WERI-Rb-1 (cell line): ENCODE measurements at regions not wholly inside any gene's neighbourhood (a gene's known extent, or its start where the extent isn't known, plus 50 kb on each side); places are given as distances from the start of the nearest gene placed in this dataset.
"Not testable (repeated sequence)": the region's sequence is repeated elsewhere in the genome, so short reads cannot be mapped to it uniquely, and the experiment has no call there.

Source experiments
- DNase-seq: peaks from one replicate; pipeline ENCODE4 v3.0.0-alpha.2; 2020
- H3K27ac ChIP-seq: fragments of 250-450 bp; sonication (Bioruptor Pico); 2 replicates; pipeline ENCODE4 v1.5.1; 2020; ENCODE audit warnings: mild to moderate bottlenecking, moderate library complexity
- H3K27me3 ChIP-seq: fragments of 250-450 bp; sonication (Bioruptor Pico); 2 replicates; pipeline ENCODE4 v1.5.1; 2021; ENCODE audit warnings: mild to moderate bottlenecking, low read depth, moderate library complexity; ENCODE audit not compliant: insufficient read depth, severe bottlenecking
- H3K36me3 ChIP-seq: fragments of 250-450 bp; sonication (Bioruptor Pico); 2 replicates; pipeline ENCODE4 v1.5.1; 2020; ENCODE audit warnings: mild to moderate bottlenecking, moderate library complexity
- H3K4me3 ChIP-seq: 2 replicates; pipeline ENCODE4 v1.5.1; 2011; ENCODE audit warnings: low read depth, mild to moderate bottlenecking, control low read depth, low read length
- H3K9me3 ChIP-seq: fragments of 250-450 bp; sonication (Bioruptor Pico); 2 replicates; pipeline ENCODE4 v1.5.1; 2021; ENCODE audit warnings: mild to moderate bottlenecking, moderate library complexity; ENCODE audit not compliant: severe bottlenecking
- CTCF ChIP-seq: IDR thresholded peaks from 2 replicates; pipeline ENCODE4 v1.5.1; 2011; ENCODE audit warnings: low read depth, mild to moderate bottlenecking, control low read depth, inconsistent platforms, low read length

GRCh38 chr22:23499845-23500500 lies 80.1 kb downstream of the IGLL1 start:
- DNase-seq, result no peak
- Histone ChIP-seq H3K27me3 (no peaks in the 10 kb centered on the region), H3K9me3 (no peaks in the 10 kb centered on the region), H3K4me3 (no peak overlapping the region), H3K36me3 (no peaks in the 10 kb centered on the region), H3K27ac (no peak overlapping the region)
- no peak for TF ChIP-seq CTCF

GRCh38 chr22:23498811-23499798 lies 81.0 kb downstream of the IGLL1 start:
- Histone ChIP-seq H3K4me3 (no peak overlapping the region), H3K27me3 (no peaks in the 10 kb centered on the region), H3K27ac (no peak overlapping the region), H3K9me3 (no peaks in the 10 kb centered on the region), H3K36me3 (no peaks in the 10 kb centered on the region)
- no peak for DNase-seq
- TF ChIP-seq CTCF, result no peak

GRCh38 chr22:23497889-23498288 lies 82.2 kb downstream of the IGLL1 start:
- not testable (repeated sequence) for H3K27me3 ChIP-seq, H3K27ac ChIP-seq, H3K9me3 ChIP-seq, DNase-seq, H3K36me3 ChIP-seq, H3K4me3 ChIP-seq

- TF ChIP-seq CTCF, result no peak
- Histone ChIP-seq H3K36me3 (no peaks in the 10 kb centered on the region), H3K4me3 (no peak overlapping the region), H3K27me3 (no peaks in the 10 kb centered on the region), H3K27ac (no peak overlapping the region), H3K9me3 (no peaks in the 10 kb centered on the region)
- no peak for DNase-seq
Measured at GRCh38 chr22:23497016-23497885, 82.8 kb downstream of the IGLL1 start.

GRCh38 chr22:23496445-23496833 lies 83.7 kb downstream of the IGLL1 start:
- Histone ChIP-seq H3K9me3 (no peaks in the 10 kb centered on the region), H3K27ac (no peak overlapping the region), H3K36me3 (no peaks in the 10 kb centered on the region), H3K27me3 (no peaks in the 10 kb centered on the region), H3K4me3 (no peak overlapping the region)
- TF ChIP-seq CTCF, result no peak
- DNase-seq, result no peak
